Activated CD4-positive, alpha-beta T cell treated with anti-CD3 and anti-CD28 coated beads, Interleukin-2, amount 10 ng/mL, durations not matched to agents 7 days and 5 days (primary cell): ENCODE measurements at regions not wholly inside any gene's neighbourhood (a gene's known extent, or its start where the extent isn't known, plus 50 kb on each side); places are given as distances from the start of the nearest gene placed in this dataset.

Experiments used
- CTCF ChIA-PET: fragments of 350-600 bp; sonication (Branson Sonifier 250); formaldehyde crosslinking; loops from one replicate; lab custom pipeline; 2021; ENCODE audit warnings: antibody characterized with exemption; lab: Charles Lee
- POLR2A ChIA-PET: fragments of 350-600 bp; sonication (Branson Sonifier 250); formaldehyde crosslinking; loops from one replicate; lab custom pipeline; 2021; ENCODE audit warnings: antibody characterized with exemption; lab: Charles Lee
- DNase-seq: peaks from one replicate; pipeline ENCODE4 v3.0.0-alpha.2; 2020
- H3K27ac Mint-ChIP-seq: one replicate; pipeline ENCODE4 v1.8.0; 2021; ENCODE audit warnings: mild to moderate bottlenecking, moderate library complexity, mixed read lengths
- H3K27me3 Mint-ChIP-seq: one replicate; pipeline ENCODE4 v1.8.0; 2021; ENCODE audit warnings: mixed read lengths
- H3K36me3 Mint-ChIP-seq: one replicate; pipeline ENCODE4 v1.8.0; 2021; ENCODE audit warnings: low read depth, mixed read lengths
- H3K4me1 Mint-ChIP-seq: one replicate; pipeline ENCODE4 v1.8.0; 2021; ENCODE audit warnings: mixed read lengths
- H3K4me3 Mint-ChIP-seq: one replicate; pipeline ENCODE4 v1.8.0; 2021; ENCODE audit warnings: mild to moderate bottlenecking, moderate library complexity, mixed read lengths
- H3K9me3 Mint-ChIP-seq: one replicate; pipeline ENCODE4 v1.8.0; 2021; ENCODE audit warnings: mixed read lengths

GRCh38 chr5:27220752-27221151 is 182.4 kb upstream of the CDH9 start:
- H3K4me1 Mint-ChIP-seq: no peaks in the 10 kb centered on the region
- ChIA-PET POLR2A (no interaction called here), CTCF (no interaction called here)
- no peaks in the 10 kb centered on the region for H3K27me3 Mint-ChIP-seq
- DNase-seq: no peak
- H3K27ac Mint-ChIP-seq: no peak overlapping the region
- peaks cover 10% of the 10 kb centered on the region for H3K9me3 Mint-ChIP-seq
- no peak overlapping the region for H3K4me3 Mint-ChIP-seq
- no peaks in the 10 kb centered on the region for H3K36me3 Mint-ChIP-seq

- no peaks in the 10 kb centered on the region for H3K27me3 Mint-ChIP-seq
- H3K4me1 Mint-ChIP-seq: no peaks in the 10 kb centered on the region
- POLR2A ChIA-PET: no interaction called here
- H3K4me3 Mint-ChIP-seq: no peak overlapping the region
- CTCF ChIA-PET: interaction anchor here (0.6 kb wide), 1 partner anchor 12 kb away, joined by 3 read pairs; no protein-coding TSS in a partner anchor
- H3K36me3 Mint-ChIP-seq: no peaks in the 10 kb centered on the region
- peaks cover 7% of the 10 kb centered on the region for H3K9me3 Mint-ChIP-seq
- H3K27ac Mint-ChIP-seq: no peak overlapping the region
- no peak for DNase-seq
Measured at GRCh38 chr5:27217977-27218376, 179.6 kb upstream of the CDH9 start.

DNA sequence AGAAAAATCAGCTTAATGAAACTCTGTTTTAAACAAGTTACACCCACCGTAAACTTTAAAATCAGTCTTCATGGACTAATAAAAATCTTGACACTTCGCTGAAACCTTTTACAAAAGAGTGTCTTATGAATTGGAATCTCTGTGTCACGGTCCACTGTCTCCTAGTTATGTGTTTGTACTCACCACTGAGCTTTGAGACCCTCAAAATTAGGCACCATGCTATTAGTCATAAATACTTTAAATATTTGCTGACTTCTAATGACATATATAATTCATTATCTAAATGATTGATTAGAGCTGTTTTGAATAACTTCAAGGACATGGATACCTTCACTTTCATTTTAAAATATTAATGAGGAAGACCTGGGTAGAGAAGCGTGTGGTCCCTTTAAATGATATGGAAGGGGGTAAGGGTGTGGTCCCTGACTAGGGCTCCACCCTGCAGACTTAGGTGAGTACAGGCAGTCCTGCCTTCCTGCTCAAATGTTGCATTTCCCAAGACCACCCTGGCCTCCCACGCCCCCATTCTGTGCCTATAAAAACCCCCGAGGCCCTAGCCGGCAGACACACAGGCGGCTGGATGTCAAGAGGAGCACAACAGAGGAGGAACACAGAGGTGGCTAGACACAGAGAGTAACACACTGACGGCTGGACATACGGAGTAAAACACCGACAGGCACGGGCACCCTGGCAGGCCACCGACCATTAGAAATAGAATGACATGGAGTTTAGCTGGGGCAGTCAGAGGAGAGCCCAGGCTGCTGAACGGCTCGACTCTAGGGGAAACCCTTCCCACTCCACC is 179.0 kb upstream of the CDH9 start:
- no peak for DNase-seq
- no peaks in the 10 kb centered on the region for H3K27me3 Mint-ChIP-seq
- H3K4me3 Mint-ChIP-seq: no peak overlapping the region
- no peaks in the 10 kb centered on the region for H3K36me3 Mint-ChIP-seq
- peaks cover 7% of the 10 kb centered on the region for H3K9me3 Mint-ChIP-seq
- POLR2A ChIA-PET: no interaction called here
- CTCF ChIA-PET: interaction anchor here (0.6 kb wide), 1 partner anchor 11 kb away, joined by 3 read pairs; no protein-coding TSS in a partner anchor
- no peaks in the 10 kb centered on the region for H3K4me1 Mint-ChIP-seq
- no peak overlapping the region for H3K27ac Mint-ChIP-seq

- H3K4me1 Mint-ChIP-seq: no peaks in the 10 kb centered on the region
- H3K36me3 Mint-ChIP-seq: no peaks in the 10 kb centered on the region
- DNase-seq: no peak
- H3K27ac Mint-ChIP-seq: no peak overlapping the region
- POLR2A ChIA-PET: no interaction called here
- H3K9me3 Mint-ChIP-seq: peaks cover 8% of the 10 kb centered on the region
- CTCF ChIA-PET: no interaction called here
- no peak overlapping the region for H3K4me3 Mint-ChIP-seq
- no peaks in the 10 kb centered on the region for H3K27me3 Mint-ChIP-seq
Measured at GRCh38 chr5:27216367-27216950, 178.1 kb upstream of the CDH9 start.

- Mint-ChIP-seq H3K9me3 (peaks cover 20% of the 10 kb centered on the region), H3K36me3 (no peaks in the 10 kb centered on the region), H3K27me3 (no peaks in the 10 kb centered on the region), H3K4me1 (no peaks in the 10 kb centered on the region), H3K4me3 (no peak overlapping the region), H3K27ac (no peak overlapping the region)
- ChIA-PET CTCF (no interaction called here), POLR2A (no interaction called here)
- DNase-seq: no peak
Measured at GRCh38 chr5:27208051-27208450, 169.7 kb upstream of the CDH9 start.

GRCh38 chr5:27191786-27192510 is 153.6 kb upstream of the CDH9 start:
- no peaks in the 10 kb centered on the region for H3K4me1 Mint-ChIP-seq
- no peak overlapping the region for H3K4me3 Mint-ChIP-seq
- H3K27ac Mint-ChIP-seq: no peak overlapping the region
- DNase-seq: no peak
- ChIA-PET POLR2A (no interaction called here), CTCF (no interaction called here)
- H3K27me3 Mint-ChIP-seq: no peaks in the 10 kb centered on the region
- no peaks in the 10 kb centered on the region for H3K36me3 Mint-ChIP-seq
- peaks cover 10% of the 10 kb centered on the region for H3K9me3 Mint-ChIP-seq

DNA sequence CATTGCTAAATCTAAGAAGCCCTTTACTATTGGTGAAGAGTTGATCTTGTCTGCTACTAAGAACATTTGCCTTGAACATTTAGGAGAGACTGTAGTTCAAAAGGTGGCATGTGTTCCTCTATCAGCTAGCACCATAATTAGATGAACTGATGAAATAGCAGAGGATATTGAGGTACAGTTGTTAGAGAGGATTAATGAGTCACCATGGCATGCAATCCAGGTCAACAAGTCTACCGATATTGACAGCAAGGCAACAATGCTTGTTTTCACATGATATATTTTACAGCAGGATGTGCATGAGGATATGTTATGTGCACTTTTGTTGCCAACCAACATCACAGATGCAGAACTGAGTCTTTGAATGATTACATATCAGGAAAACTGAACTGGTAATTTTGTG is 134.3 kb upstream of the CDH9 start:
- ChIA-PET POLR2A (no interaction called here), CTCF (no interaction called here)
- Mint-ChIP-seq H3K4me1 (no peaks in the 10 kb centered on the region), H3K9me3 (peaks cover 13% of the 10 kb centered on the region), H3K4me3 (no peak overlapping the region), H3K27me3 (no peaks in the 10 kb centered on the region), H3K36me3 (no peaks in the 10 kb centered on the region), H3K27ac (no peak overlapping the region)
- no peak for DNase-seq

- CTCF ChIA-PET: no interaction called here
- H3K9me3 Mint-ChIP-seq: peaks cover 11% of the 10 kb centered on the region
- H3K4me1 Mint-ChIP-seq: no peaks in the 10 kb centered on the region
Measured at GRCh38 chr5:27171761-27172261, 133.4 kb upstream of the CDH9 start.

GRCh38 chr5:27158775-27159174 is 120.4 kb upstream of the CDH9 start:
- CTCF ChIA-PET: no interaction called here
- H3K9me3 Mint-ChIP-seq: peaks cover 37% of the 10 kb centered on the region
- H3K36me3 Mint-ChIP-seq: no peaks in the 10 kb centered on the region

More at GRCh38 chr5:27171761-27172261, 133.4 kb upstream of the CDH9 start:
- Mint-ChIP-seq H3K27ac (no peak overlapping the region), H3K36me3 (no peaks in the 10 kb centered on the region), H3K4me3 (no peak overlapping the region), H3K27me3 (no peaks in the 10 kb centered on the region)
- POLR2A ChIA-PET: no interaction called here
- DNase-seq: no peak

GRCh38 chr5:27158171-27158570 is 119.8 kb upstream of the CDH9 start:
- H3K4me3 Mint-ChIP-seq: no peak overlapping the region
- no peak for DNase-seq
- POLR2A ChIA-PET: no interaction called here
- no peaks in the 10 kb centered on the region for H3K27me3 Mint-ChIP-seq
- CTCF ChIA-PET: no interaction called here
- H3K9me3 Mint-ChIP-seq: peaks cover 37% of the 10 kb centered on the region
- H3K36me3 Mint-ChIP-seq: no peaks in the 10 kb centered on the region
- H3K4me1 Mint-ChIP-seq: no peaks in the 10 kb centered on the region
- H3K27ac Mint-ChIP-seq: no peak overlapping the region

More at GRCh38 chr5:27158775-27159174, 120.4 kb upstream of the CDH9 start:
- Mint-ChIP-seq H3K4me1 (no peaks in the 10 kb centered on the region), H3K27ac (no peak overlapping the region), H3K4me3 (no peak overlapping the region), H3K27me3 (no peaks in the 10 kb centered on the region)
- POLR2A ChIA-PET: no interaction called here
- no peak for DNase-seq

GRCh38 chr5:27144456-27144855 is 106.1 kb upstream of the CDH9 start:
- DNase-seq: no peak
- Mint-ChIP-seq H3K9me3 (peaks cover 2% of the 10 kb centered on the region), H3K27me3 (no peaks in the 10 kb centered on the region), H3K4me3 (no peak overlapping the region), H3K36me3 (no peaks in the 10 kb centered on the region), H3K27ac (no peak overlapping the region), H3K4me1 (no peaks in the 10 kb centered on the region)
- ChIA-PET POLR2A (no interaction called here), CTCF (no interaction called here)

GRCh38 chr5:27140831-27141230 is 102.4 kb upstream of the CDH9 start:
- no peak overlapping the region for H3K27ac Mint-ChIP-seq
- peaks cover 2% of the 10 kb centered on the region for H3K9me3 Mint-ChIP-seq
- no peaks in the 10 kb centered on the region for H3K36me3 Mint-ChIP-seq
- DNase-seq: no peak
- H3K27me3 Mint-ChIP-seq: no peaks in the 10 kb centered on the region
- H3K4me3 Mint-ChIP-seq: no peak overlapping the region
- ChIA-PET CTCF (interaction anchor here (0.6 kb wide), 1 partner anchor 624 kb away, joined by 3 read pairs; no protein-coding TSS in a partner anchor), POLR2A (no interaction called here)
- no peaks in the 10 kb centered on the region for H3K4me1 Mint-ChIP-seq

GRCh38 chr5:27130587-27130986 is 92.2 kb upstream of the CDH9 start:
- DNase-seq: no peak
- peaks cover 5% of the 10 kb centered on the region for H3K9me3 Mint-ChIP-seq
- H3K27me3 Mint-ChIP-seq: no peaks in the 10 kb centered on the region
- CTCF ChIA-PET: no interaction called here
- H3K27ac Mint-ChIP-seq: no peak overlapping the region
- POLR2A ChIA-PET: no interaction called here
- H3K4me1 Mint-ChIP-seq: no peaks in the 10 kb centered on the region
- H3K4me3 Mint-ChIP-seq: no peak overlapping the region
- no peaks in the 10 kb centered on the region for H3K36me3 Mint-ChIP-seq
